GM10248 (cell line): ENCODE measurements at regions not wholly inside any gene's neighbourhood (a gene's known extent, or its start where the extent isn't known, plus 50 kb on each side); places are given as distances from the start of the nearest gene placed in this dataset.

Experiments used
- CTCF ChIA-PET: fragments of 300-600 bp; sonication (Branson Sonifier 250); formaldehyde crosslinking; extraction: SDS; loops from one replicate; lab custom pipeline; 2021; ENCODE audit warnings: antibody characterized with exemption; lab: Yijun Ruan, JAX
- POLR2A ChIA-PET: fragments of 350-650 bp; sonication (Branson Sonifier 250); formaldehyde crosslinking; extraction: SDS; loops from one replicate; lab custom pipeline; 2020; ENCODE audit warnings: antibody characterized with exemption; lab: Yijun Ruan, JAX
- DNase-seq: peaks from one replicate; pipeline ENCODE4 v3.0.0; 2012; ENCODE audit errors: extremely low spot score
- CTCF ChIP-seq: IDR thresholded peaks from 2 replicates; pipeline ENCODE4 v1.5.1; 2012; ENCODE audit warnings: mild to moderate bottlenecking, low read depth; ENCODE audit errors: extremely low read depth, missing control alignments, control extremely low read depth

GRCh38 chr3:139281522-139282196 is 62.2 kb upstream of the MRPS22 start:
- ChIA-PET POLR2A (no interaction called here), CTCF (no interaction called here)
- no peak for DNase-seq
- no peak for TF ChIP-seq CTCF

GRCh38 chr3:139283301-139283700 is 60.5 kb upstream of the MRPS22 start:
- CTCF ChIA-PET, result interaction anchor here (2.5 kb wide), 1 partner anchor 18 kb away, joined by 5 read pairs; no protein-coding TSS in a partner anchor
- DNase-seq, result no peak
- TF ChIP-seq CTCF, result no peak
- POLR2A ChIA-PET, result no interaction called here

GRCh38 chr3:139284221-139284620 is 59.6 kb upstream of the MRPS22 start:
- ChIA-PET CTCF (interaction anchor here (2.5 kb wide), 1 partner anchor 19 kb away, joined by 5 read pairs; no protein-coding TSS in a partner anchor), POLR2A (no interaction called here)
- TF ChIP-seq CTCF, result no peak
- DNase-seq, result no peak

- ChIA-PET CTCF (interaction anchor here (0.9 to 2.5 kb wide), 2 partner anchors 10 to 21 kb away, joined by 3 to 5 read pairs; no protein-coding TSS in a partner anchor), POLR2A (no interaction called here)
- DNase-seq, result no peak
- TF ChIP-seq CTCF, result no peak
Measured at GRCh38 chr3:139285691-139286090, 58.1 kb upstream of the MRPS22 start.

GRCh38 chr3:139286241-139286640 is 57.6 kb upstream of the MRPS22 start:
- no peak for DNase-seq
- ChIA-PET POLR2A (no interaction called here), CTCF (no interaction called here)
- no peak for TF ChIP-seq CTCF

GRCh38 chr3:139286825-139287224 is 57.0 kb upstream of the MRPS22 start:
- POLR2A ChIA-PET, result no interaction called here
- DNase-seq, result no peak
- TF ChIP-seq CTCF, result no peak
- CTCF ChIA-PET, result no interaction called here
